GM12891 (cell line): ENCODE measurements at regions not wholly inside any gene's neighbourhood (a gene's known extent, or its start where the extent isn't known, plus 50 kb on each side); places are given as distances from the start of the nearest gene placed in this dataset.
"Not testable (repeated sequence)": the region's sequence is repeated elsewhere in the genome, so short reads cannot be mapped to it uniquely, and the experiment has no call there.

Source experiments
- DNase-seq: peaks from one replicate; pipeline ENCODE4 v3.0.0; 2011; ENCODE audit warnings: low spot score; ENCODE audit not compliant: insufficient read length
- FAIRE-seq: peaks from 2 replicates; lab custom pipeline; 2011; peaks lifted over from hg19 to GRCh38; lab: Jason Lieb, UNC
- PAX5 ChIP-seq: IDR thresholded peaks from 2 replicates; pipeline ENCODE4 v1.6.1; 2011; ENCODE audit warnings: low read length, moderate library complexity, mild to moderate bottlenecking; ENCODE audit not compliant: insufficient read depth, severe bottlenecking
- POLR2A ChIP-seq: IDR thresholded peaks from 2 replicates; pipeline ENCODE4 v1.6.1; 2011; ENCODE audit warnings: low read depth, low read length, control low read depth
- POLR2AphosphoS5 ChIP-seq: IDR thresholded peaks from 2 replicates; pipeline ENCODE4 v1.6.1; 2011; ENCODE audit warnings: low read depth, low read length, control low read depth
- POU2F2 ChIP-seq: IDR thresholded peaks from 2 replicates; pipeline ENCODE4 v1.6.1; 2011; ENCODE audit warnings: low read depth, mild to moderate bottlenecking, control low read depth, low read length, moderate library complexity
- SPI1 ChIP-seq: IDR thresholded peaks from 2 replicates; pipeline ENCODE4 v1.6.1; 2011; ENCODE audit warnings: low read depth, low read length, control low read depth
- TAF1 ChIP-seq: IDR thresholded peaks from 2 replicates; pipeline ENCODE4 v1.6.1; 2011; ENCODE audit warnings: low read depth, low read length, control low read depth

GRCh38 chr5:99060306-99061261 is 131.8 kb upstream of the CHD1 start:
- TF ChIP-seq POLR2AphosphoS5 (no peak), POLR2A (no peak), PAX5 (no peak), SPI1 (no peak), POU2F2 (no peak), TAF1 (no peak)
- DNase-seq (no peak), FAIRE-seq (peak; percentile 40)

DNA sequence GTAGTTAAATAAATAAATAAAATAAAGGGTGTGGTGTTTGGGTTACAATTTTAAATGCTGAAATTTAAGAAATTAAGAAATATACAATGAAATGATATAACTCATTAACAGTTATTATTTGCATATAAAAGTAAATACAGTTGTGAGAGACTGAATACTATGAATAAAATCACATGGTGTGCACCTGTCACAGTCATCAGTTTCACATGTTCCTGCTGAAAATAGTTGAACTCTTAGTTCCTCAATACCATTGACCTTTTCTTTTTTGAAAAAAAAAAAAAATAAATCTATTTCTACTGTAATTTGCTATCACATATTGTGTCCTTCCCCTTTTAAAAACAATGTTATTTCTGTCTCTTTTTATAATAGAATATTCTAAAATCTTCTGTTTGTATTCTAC is 130.9 kb upstream of the CHD1 start:
- peak; percentile 16 for FAIRE-seq
- TF ChIP-seq TAF1 (no peak), POU2F2 (no peak), PAX5 (no peak), SPI1 (no peak), POLR2AphosphoS5 (no peak), POLR2A (no peak)
- DNase-seq, result no peak

DNA sequence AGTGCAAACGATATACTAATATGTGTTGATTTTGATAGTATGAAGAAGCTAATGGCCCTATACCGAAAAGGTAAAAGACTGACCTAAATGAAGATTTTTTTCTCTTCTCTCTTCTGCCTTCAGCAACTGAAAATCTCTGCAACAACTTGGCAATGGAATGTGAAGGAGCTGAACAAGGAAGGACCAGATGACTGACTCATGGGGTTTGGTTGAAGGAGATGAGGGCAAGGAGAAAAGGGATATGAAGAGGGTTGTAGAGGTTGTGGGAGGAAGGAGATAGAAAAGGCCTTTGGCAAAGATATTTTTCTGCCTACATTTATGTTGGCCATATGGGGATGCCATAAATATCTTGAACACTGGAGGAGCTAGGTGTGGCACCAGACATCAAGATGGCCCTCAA is 129.7 kb upstream of the CHD1 start:
- TF ChIP-seq SPI1 (no peak), POU2F2 (no peak), POLR2A (no peak), PAX5 (no peak), TAF1 (no peak), POLR2AphosphoS5 (no peak)
- FAIRE-seq, result no peak
- no peak for DNase-seq

- TF ChIP-seq SPI1 (peak; percentile 15; the same call in 1 of the 2 replicates), PAX5 (no peak), POLR2A (no peak), POLR2AphosphoS5 (no peak), TAF1 (no peak), POU2F2 (no peak)
- FAIRE-seq, result peak; percentile 76
- no peak for DNase-seq
Observed at GRCh38 chr5:99054972-99055371, 126.2 kb upstream of the CHD1 start.

GRCh38 chr5:99045871-99046270 is 117.1 kb upstream of the CHD1 start:
- TF ChIP-seq POU2F2 (no peak), POLR2A (no peak), SPI1 (no peak), POLR2AphosphoS5 (no peak), PAX5 (no peak), TAF1 (no peak)

GRCh38 chr5:99043257-99043656 is 114.5 kb upstream of the CHD1 start:
- FAIRE-seq, DNase-seq: not testable (repeated sequence)

More at GRCh38 chr5:99045871-99046270, 117.1 kb upstream of the CHD1 start:
- FAIRE-seq (no peak), DNase-seq (no peak)

DNA sequence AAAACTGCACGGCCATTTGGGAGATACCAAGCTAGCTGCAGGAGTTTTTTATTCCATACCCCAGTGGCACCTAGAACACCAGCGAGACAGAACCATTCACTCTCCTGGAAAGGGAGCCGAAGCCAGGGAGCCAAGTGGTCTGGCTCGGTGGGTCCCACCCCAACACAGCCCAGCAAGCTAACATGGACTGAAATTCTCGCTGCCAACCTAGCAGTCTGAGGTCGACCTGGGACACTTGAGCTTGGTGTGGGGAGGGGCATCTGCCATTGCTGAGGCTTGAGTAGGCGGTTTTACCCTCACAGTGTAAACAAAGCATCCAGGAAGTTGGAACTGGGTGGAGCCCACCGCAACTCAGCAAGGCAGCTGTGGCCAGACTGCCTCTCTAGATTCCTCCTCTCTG is 108.9 kb upstream of the CHD1 start:
- no peak for TF ChIP-seq POLR2A
- no peak for DNase-seq
- peak; percentile 47 for FAIRE-seq

DNA sequence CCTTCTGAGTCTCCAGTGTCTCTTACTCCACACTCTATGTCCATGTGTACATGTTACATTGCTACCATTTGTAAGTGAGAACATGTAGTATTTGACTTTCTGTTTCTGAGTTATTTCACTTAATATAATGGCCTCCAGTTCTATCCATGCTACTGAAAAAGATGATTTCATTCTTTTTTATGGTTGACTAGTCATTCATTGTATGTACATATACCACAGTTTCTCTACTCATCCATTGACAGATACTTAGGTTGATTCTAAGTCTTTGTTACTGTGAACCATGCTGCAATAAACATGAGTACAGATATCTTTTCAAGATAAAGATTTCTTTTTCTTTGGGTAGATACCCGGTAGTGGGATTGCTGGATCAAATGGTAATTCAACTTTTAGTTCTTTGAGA is 107.1 kb upstream of the CHD1 start:
- no peak for DNase-seq
- no peak for FAIRE-seq
- no peak for TF ChIP-seq POU2F2
- TF ChIP-seq TAF1, result no peak
- TF ChIP-seq PAX5, result no peak
- no peak for TF ChIP-seq SPI1
- TF ChIP-seq POLR2A, result no peak
- TF ChIP-seq POLR2AphosphoS5, result no peak

DNA sequence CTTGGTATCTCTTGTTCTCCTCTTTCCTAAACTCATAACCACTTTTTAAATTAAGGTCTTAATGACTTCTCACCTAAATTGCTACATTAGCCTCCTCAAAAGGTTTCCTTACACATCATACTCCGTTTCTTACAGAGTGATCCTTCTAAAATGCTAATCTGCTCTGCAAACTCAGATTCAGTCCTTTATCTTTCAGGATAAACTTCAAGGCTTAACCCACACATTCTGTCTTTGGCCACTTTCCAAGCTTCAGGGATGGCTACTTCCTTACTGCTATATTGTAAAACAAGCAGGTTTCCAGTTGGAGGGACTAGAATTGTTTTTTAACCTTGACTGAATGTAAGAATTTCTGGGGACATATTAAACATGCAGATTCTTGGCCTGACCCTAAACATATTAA is 105.5 kb upstream of the CHD1 start:
- DNase-seq (no peak), FAIRE-seq (peak; percentile 26)
- TF ChIP-seq TAF1, result no peak
- TF ChIP-seq POU2F2, result no peak

GRCh38 chr5:99033014-99033900 is 104.5 kb upstream of the CHD1 start:
- peak; percentile 45 for FAIRE-seq

More at GRCh38 chr5:99033014-99033900, 104.5 kb upstream of the CHD1 start:
- no peak for DNase-seq
- TF ChIP-seq POLR2A (no peak), POLR2AphosphoS5 (no peak), TAF1 (no peak)
